NB4 (cell line): ENCODE measurements at regions not wholly inside any gene's neighbourhood (a gene's known extent, or its start where the extent isn't known, plus 50 kb on each side); places are given as distances from the start of the nearest gene placed in this dataset.
"Not testable (repeated sequence)": the region's sequence is repeated elsewhere in the genome, so short reads cannot be mapped to it uniquely, and the experiment has no call there.

ENCODE experiments used
- MYC ChIP-seq: IDR thresholded peaks from 2 replicates; pipeline ENCODE4 v1.6.1; 2011; ENCODE audit warnings: low read depth, low read length
- POLR2A ChIP-seq: IDR thresholded peaks from 2 replicates; pipeline ENCODE4 v1.6.1; 2011; ENCODE audit warnings: mild to moderate bottlenecking; ENCODE audit not compliant: insufficient read length; ENCODE audit errors: extremely low read depth
- TF ChIP-seq, protein P1 (sequence below): IDR thresholded peaks from 2 replicates; pipeline ENCODE4 v1.6.1; 2011; ENCODE audit warnings: low read depth, low read length
- TF ChIP-seq, protein P2 (sequence below): IDR thresholded peaks from one replicate; pipeline ENCODE4 v1.5.1; 2012; ENCODE audit warnings: low read depth, low read length

DNA sequence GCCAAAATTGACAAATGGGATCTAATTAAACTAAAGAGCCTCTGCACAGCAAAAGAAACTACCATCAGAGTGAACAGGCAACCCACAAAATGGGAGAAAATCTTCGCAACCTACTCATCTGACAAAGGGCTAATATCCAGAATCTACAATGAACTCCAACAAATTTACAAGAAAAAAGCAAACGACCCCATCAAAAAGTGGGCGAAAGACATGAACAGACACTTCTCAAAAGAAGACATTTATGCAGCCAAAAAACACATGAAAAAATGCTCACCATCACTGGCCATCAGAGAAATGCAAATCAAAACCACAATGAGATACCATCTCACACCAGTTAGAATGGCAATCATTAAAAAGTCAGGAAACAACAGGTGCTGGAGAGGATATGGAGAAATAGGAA is 261.4 kb upstream of the HNRNPA3 start:
- TF ChIP-seq, protein P1, sequence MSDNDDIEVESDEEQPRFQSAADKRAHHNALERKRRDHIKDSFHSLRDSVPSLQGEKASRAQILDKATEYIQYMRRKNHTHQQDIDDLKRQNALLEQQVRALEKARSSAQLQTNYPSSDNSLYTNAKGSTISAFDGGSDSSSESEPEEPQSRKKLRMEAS = not testable (repeated sequence)
- TF ChIP-seq, protein P2, sequence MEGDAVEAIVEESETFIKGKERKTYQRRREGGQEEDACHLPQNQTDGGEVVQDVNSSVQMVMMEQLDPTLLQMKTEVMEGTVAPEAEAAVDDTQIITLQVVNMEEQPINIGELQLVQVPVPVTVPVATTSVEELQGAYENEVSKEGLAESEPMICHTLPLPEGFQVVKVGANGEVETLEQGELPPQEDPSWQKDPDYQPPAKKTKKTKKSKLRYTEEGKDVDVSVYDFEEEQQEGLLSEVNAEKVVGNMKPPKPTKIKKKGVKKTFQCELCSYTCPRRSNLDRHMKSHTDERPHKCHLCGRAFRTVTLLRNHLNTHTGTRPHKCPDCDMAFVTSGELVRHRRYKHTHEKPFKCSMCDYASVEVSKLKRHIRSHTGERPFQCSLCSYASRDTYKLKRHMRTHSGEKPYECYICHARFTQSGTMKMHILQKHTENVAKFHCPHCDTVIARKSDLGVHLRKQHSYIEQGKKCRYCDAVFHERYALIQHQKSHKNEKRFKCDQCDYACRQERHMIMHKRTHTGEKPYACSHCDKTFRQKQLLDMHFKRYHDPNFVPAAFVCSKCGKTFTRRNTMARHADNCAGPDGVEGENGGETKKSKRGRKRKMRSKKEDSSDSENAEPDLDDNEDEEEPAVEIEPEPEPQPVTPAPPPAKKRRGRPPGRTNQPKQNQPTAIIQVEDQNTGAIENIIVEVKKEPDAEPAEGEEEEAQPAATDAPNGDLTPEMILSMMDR = not testable (repeated sequence)
- not testable (repeated sequence) for TF ChIP-seq POLR2A, MYC
